A673 (cell line): ENCODE measurements at regions not wholly inside any gene's neighbourhood (a gene's known extent, or its start where the extent isn't known, plus 50 kb on each side); places are given as distances from the start of the nearest gene placed in this dataset.

Source experiments
- CTCF ChIP-seq: fragments of 300-800, 200-600 bp; sonication (generic); conservative IDR thresholded peaks from 2 replicates; pipeline ENCODE4 v1.5.1; 2017; ENCODE audit warnings: low read depth, mild to moderate bottlenecking, antibody characterized with exemption, low read length, moderate library complexity, mixed read lengths
- EZH2 ChIP-seq: fragments of 200-600 bp; sonication (generic); IDR thresholded peaks from 2 replicates; pipeline ENCODE4 v1.6.1; 2017; ENCODE audit warnings: borderline replicate concordance, low read depth, mild to moderate bottlenecking, mixed read lengths, antibody characterized with exemption, low read length; ENCODE audit not compliant: poor library complexity, severe bottlenecking

GRCh38 chr1:224524679-224525078 lies 90.1 kb upstream of the WDR26 start:
- TF ChIP-seq CTCF = no peak
- no peak for TF ChIP-seq EZH2
